B cell (primary cell): ENCODE measurements at regions not wholly inside any gene's neighbourhood (a gene's known extent, or its start where the extent isn't known, plus 50 kb on each side); places are given as distances from the start of the nearest gene placed in this dataset.

Experiments
- ATAC-seq: fragments of 200-7000 bp; cut with Tn5 transposase; one replicate; pipeline ENCODE4 v1.10.0; 2021; ENCODE audit warnings: low read depth, mild to moderate bottlenecking, moderate number of reproducible peaks, moderate library complexity
- CTCF ChIA-PET: fragments of 350-600 bp; sonication (Branson Sonifier 250); formaldehyde crosslinking; loops from one replicate; lab custom pipeline; 2021; ENCODE audit warnings: antibody characterized with exemption, inconsistent platforms; lab: Charles Lee
- POLR2A ChIA-PET: fragments of 350-600 bp; sonication (Branson Sonifier 250); formaldehyde crosslinking; loops from one replicate; lab custom pipeline; 2021; ENCODE audit warnings: antibody characterized with exemption; lab: Charles Lee
- DNase-seq: peaks from one replicate; pipeline ENCODE4 v3.0.0; 2013
- H2AFZ ChIP-seq: 2 replicates; pipeline ENCODE4 v1.6.1; 2012; ENCODE audit warnings: mild to moderate bottlenecking, low read depth, low read length; ENCODE audit not compliant: insufficient read depth, poor library complexity, severe bottlenecking
- H3K27ac ChIP-seq, 2 donors: 1 replicate in 1 of 2; 2 replicates in 1 of 2; pipeline ENCODE4 v1.5.1; 2012 to 2013; ENCODE audit warnings: low read length in 2 of 2, mild to moderate bottlenecking in 2 of 2, moderate library complexity in 1 of 2
- H3K27me3 ChIP-seq, 4 experiments: fragments of 200-600 bp in 1 of 4; sonication (generic) in 1 of 4; replicated peaks in 1 of 4; 1 replicate in 2 of 4; 2 replicates in 2 of 4; pipeline versions ENCODE4 v1.6.1 to v1.7.0; 2013 to 2016; ENCODE audit warnings: low read length in 3 of 4, mild to moderate bottlenecking in 2 of 4, mixed read lengths in 1 of 4, moderate library complexity in 1 of 4; ENCODE audit not compliant: insufficient read depth in 4 of 4, control insufficient read depth in 3 of 4; ENCODE audit errors: control extremely low read depth in 1 of 4
- H3K36me3 ChIP-seq, 2 experiments: replicated peaks in 1 of 2; 1 replicate in 1 of 2; 2 replicates in 1 of 2; pipeline versions ENCODE4 v1.6.1 to v1.7.1; 2013; ENCODE audit warnings: low read length in 1 of 2; ENCODE audit not compliant: insufficient read depth in 2 of 2, control insufficient read depth in 1 of 2; ENCODE audit errors: control extremely low read depth in 1 of 2, extremely low read depth in 1 of 2
- H3K4me1 ChIP-seq, 2 donors: fragments of 200-600 bp in 1 of 2; sonication (generic) in 1 of 2; 1 replicate in 1 of 2; 2 replicates in 1 of 2; pipeline versions ENCODE4 v1.5.1 to v1.6.1; 2013 to 2017; ENCODE audit warnings: low read length in 2 of 2; ENCODE audit not compliant: control insufficient read depth in 2 of 2, insufficient read depth in 2 of 2
- H3K4me2 ChIP-seq: replicated peaks from 2 replicates; pipeline ENCODE3; 2012; ENCODE audit warnings: mild to moderate bottlenecking, low read depth, low read length; ENCODE audit not compliant: poor library complexity, severe bottlenecking
- H3K4me3 ChIP-seq, 5 experiments: fragments of 200-600 bp in 1 of 5; sonication (generic) in 1 of 5; 1 replicate in 3 of 5; 2 replicates in 2 of 5; pipeline versions ENCODE4 v1.5.1 to v1.7.0; 2011 to 2016; ENCODE audit warnings: low read length in 4 of 5, mild to moderate bottlenecking in 4 of 5, low read depth in 2 of 5, control low read depth in 1 of 5, moderate library complexity in 1 of 5; ENCODE audit not compliant: insufficient read depth in 1 of 5; ENCODE audit errors: control extremely low read depth in 1 of 5, extremely low read depth in 1 of 5
- H3K79me2 ChIP-seq: fragments of 200-600 bp; sonication (generic); one replicate; pipeline ENCODE4 v1.6.0; 2016; ENCODE audit warnings: low read length; ENCODE audit not compliant: control insufficient read depth, insufficient read depth
- H3K9ac ChIP-seq: fragments of 200-600 bp; sonication (generic); 2 replicates; pipeline ENCODE4 v1.6.1; 2017; ENCODE audit warnings: mild to moderate bottlenecking, low read length, moderate library complexity
- H3K9me3 ChIP-seq, 3 donors: one replicate each; pipeline versions ENCODE4 v1.6.1 to v1.7.1; 2013; ENCODE audit warnings: low read length in 2 of 3; ENCODE audit not compliant: control insufficient read depth in 2 of 3, insufficient read depth in 1 of 3; ENCODE audit errors: control extremely low read depth in 1 of 3
- H4K20me1 ChIP-seq: 2 replicates; pipeline ENCODE4 v1.6.0; 2012; ENCODE audit warnings: mild to moderate bottlenecking, low read length; ENCODE audit not compliant: insufficient read depth, control insufficient read depth, poor library complexity, severe bottlenecking
- H3K27ac Mint-ChIP-seq: one replicate; pipeline ENCODE4 v1.8.0; 2021; ENCODE audit warnings: mixed read lengths
- H3K27me3 Mint-ChIP-seq: one replicate; pipeline ENCODE4 v1.8.0; 2021; ENCODE audit warnings: mixed read lengths
- H3K4me1 Mint-ChIP-seq: one replicate; pipeline ENCODE4 v1.8.0; 2021; ENCODE audit warnings: mixed read lengths
- H3K4me3 Mint-ChIP-seq: one replicate; pipeline ENCODE4 v1.8.0; 2021; ENCODE audit warnings: mixed read lengths
- H3K9me3 Mint-ChIP-seq: one replicate; pipeline ENCODE4 v1.8.0; 2022; ENCODE audit warnings: mixed read lengths; ENCODE audit not compliant: insufficient read depth
- CTCF ChIP-seq: fragments of 200-600 bp; IDR thresholded peaks from one replicate; pipeline ENCODE4 v1.8.0; 2022; ENCODE audit warnings: antibody characterized with exemption, mild to moderate bottlenecking
- EZH2 ChIP-seq: IDR thresholded peaks from 2 replicates; pipeline ENCODE4 v1.6.1; 2012; ENCODE audit warnings: borderline replicate concordance, low read depth, mild to moderate bottlenecking, moderate library complexity, low read length; ENCODE audit not compliant: insufficient read depth, poor library complexity, severe bottlenecking
- WGBS: methylation state at CpG from one replicate; pipeline ENCODE4 v1.1.5; 2013; ENCODE audit warnings: missing lambda C conversion rate; ENCODE audit not compliant: insufficient coverage; 5-methylcytosine and 5-hydroxymethylcytosine counted together
- intact Hi-C: fragments of 100-400 bp; cut with micrococcal nuclease; formaldehyde crosslinking; loops from one replicate; pipeline ENCODE4 v1.10.0; 2022

GRCh38 chr6:882084-882598 lies 189.2 kb upstream of the EXOC2 start:
- Histone ChIP-seq H3K27me3 (peaks cover 0 to 2% (median 0%) of the 10 kb centered on the region in 4 experiments), H3K79me2 (no peaks in the 10 kb centered on the region), H3K9ac (no peak overlapping the region), H3K36me3 (no peaks in the 10 kb centered on the region), H3K4me1 (no peaks in the 10 kb centered on the region), H3K4me3 (no peak overlapping the region), H2AFZ (no peak overlapping the region), H4K20me1 (no peaks in the 10 kb centered on the region), H3K9me3 (no peaks in the 10 kb centered on the region), H3K4me2 (no peak overlapping the region), H3K27ac (no peak overlapping the region)
- no peak overlapping the region for H3K4me3 Mint-ChIP-seq
- no peaks in the 10 kb centered on the region for H3K9me3 Mint-ChIP-seq
- DNase-seq = no peak
- H3K27ac Mint-ChIP-seq = no peak overlapping the region
- TF ChIP-seq EZH2 (no peak), CTCF (no peak)
- no peak for ATAC-seq
- H3K27me3 Mint-ChIP-seq = peaks cover 33% of the 10 kb centered on the region
- intact Hi-C loops = no loop called here
- ChIA-PET POLR2A (no interaction called here), CTCF (no interaction called here)
- no peaks in the 10 kb centered on the region for H3K4me1 Mint-ChIP-seq
- 71% methylated on average over 10 of the region's 11 CpGs for WGBS

DNA sequence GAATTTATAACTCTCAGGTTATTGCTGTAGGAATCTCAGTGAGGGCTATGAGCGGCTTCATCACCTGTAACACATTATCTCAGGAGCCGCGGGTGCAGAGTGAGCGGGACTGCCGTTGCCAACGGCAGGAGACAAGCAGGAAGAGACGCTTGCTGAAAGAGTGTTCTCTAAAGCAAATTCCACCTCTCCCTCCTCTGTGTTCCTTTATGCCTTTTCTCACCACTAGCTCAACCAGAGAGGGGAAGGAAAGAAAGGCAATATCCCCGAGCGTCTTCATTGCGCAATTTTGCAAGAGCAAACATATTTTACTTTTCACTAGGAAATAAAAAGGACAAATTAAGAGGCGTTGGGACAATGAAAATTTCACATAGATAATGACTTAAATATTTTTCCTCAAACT lies 185.2 kb upstream of the EXOC2 start:
- Histone ChIP-seq H2AFZ (no peak overlapping the region), H3K27ac (no peak overlapping the region), H3K79me2 (no peaks in the 10 kb centered on the region), H3K27me3 (peaks cover 0 to 2% (median 0%) of the 10 kb centered on the region in 4 experiments), H3K4me3 (no peak overlapping the region), H3K36me3 (no peaks in the 10 kb centered on the region), H3K9me3 (no peaks in the 10 kb centered on the region), H4K20me1 (no peaks in the 10 kb centered on the region), H3K9ac (no peak overlapping the region), H3K4me1 (no peaks in the 10 kb centered on the region), H3K4me2 (no peak overlapping the region)
- POLR2A ChIA-PET = no interaction called here
- no peak overlapping the region for H3K27ac Mint-ChIP-seq
- no peak overlapping the region for H3K4me3 Mint-ChIP-seq
- peaks cover 37% of the 10 kb centered on the region for H3K27me3 Mint-ChIP-seq
- TF ChIP-seq CTCF (no peak), EZH2 (no peak)
- H3K4me1 Mint-ChIP-seq = no peaks in the 10 kb centered on the region
- WGBS = no CpG with 5 or more reads among the region's 11 CpGs
- H3K9me3 Mint-ChIP-seq = no peaks in the 10 kb centered on the region
- ATAC-seq = no peak
- DNase-seq = no peak
- CTCF ChIA-PET = no interaction called here
- intact Hi-C loops = no loop called here
